Endothelial cell of umbilical vein (primary cell): ENCODE measurements at regions not wholly inside any gene's neighbourhood (a gene's known extent, or its start where the extent isn't known, plus 50 kb on each side); places are given as distances from the start of the nearest gene placed in this dataset.

Experiments used
- BruUV-seq: library from RNA; stranded (reverse); fragments of 400-500 nt; replicated peaks from 2 replicates; lab custom pipeline; 2021; lab: Mats Ljungman, UMichigan
- CTCF ChIA-PET: fragments of 300-600, 350-600 bp; sonication (Branson Sonifier 250); formaldehyde crosslinking; loops from one replicate; lab custom pipeline; 2021; ENCODE audit warnings: antibody characterized with exemption, inconsistent platforms; lab: Charles Lee
- POLR2A ChIA-PET: fragments of 300-600, 350-600 bp; sonication (Branson Sonifier 250); formaldehyde crosslinking; loops from one replicate; lab custom pipeline; 2021; ENCODE audit warnings: antibody characterized with exemption, inconsistent platforms; lab: Charles Lee
- DNase-seq: peaks from one replicate; pipeline ENCODE4 v3.0.0-alpha.2; 2011; ENCODE audit warnings: low read depth, low spot score
- FAIRE-seq: peaks from 2 replicates; lab custom pipeline; 2011; peaks lifted over from hg19 to GRCh38; lab: Jason Lieb, UNC
- H2AFZ ChIP-seq: 2 replicates; pipeline ENCODE4 v1.6.0; 2012; ENCODE audit warnings: low read depth, low read length, control low read depth, inconsistent platforms
- H3K27ac ChIP-seq: 2 replicates; pipeline ENCODE4 v1.5.1; 2011; ENCODE audit warnings: low read depth, mild to moderate bottlenecking, control low read depth, low read length, moderate library complexity; ENCODE audit not compliant: insufficient read depth
- H3K27me3 ChIP-seq, 2 experiments: 2 replicates each; pipeline versions ENCODE4 v1.6.0 to v1.6.1; 2011; ENCODE audit warnings: low read length in 2 of 2, mixed read lengths in 1 of 2; ENCODE audit not compliant: control insufficient read depth in 2 of 2, insufficient read depth in 2 of 2
- H3K36me3 ChIP-seq, 2 experiments: 2 replicates in 1 of 2; 3 replicates in 1 of 2; pipeline ENCODE4 v1.5.1; 2011; ENCODE audit warnings: low read length in 2 of 2, mild to moderate bottlenecking in 1 of 2, moderate library complexity in 1 of 2; ENCODE audit not compliant: control insufficient read depth in 2 of 2, insufficient read depth in 2 of 2; ENCODE audit errors: extremely low read depth in 1 of 2
- H3K4me1 ChIP-seq: 3 replicates; pipeline ENCODE4 v1.5.1; 2011; ENCODE audit warnings: mild to moderate bottlenecking, low read length; ENCODE audit not compliant: control insufficient read depth, insufficient read depth; ENCODE audit errors: extremely low read depth
- H3K4me2 ChIP-seq: 2 replicates; pipeline ENCODE4 v1.6.1; 2011; ENCODE audit warnings: low read length, control low read depth, mixed read lengths; ENCODE audit not compliant: insufficient read depth
- H3K4me3 ChIP-seq, 3 experiments: fragments of 200-600 bp in 1 of 3; sonication (generic), shearing (Covaris generic) in 1 of 3; replicated peaks in 1 of 3; 2 replicates each; pipeline ENCODE4 v1.5.1; 2011 to 2016; ENCODE audit warnings: control low read depth in 3 of 3, low read length in 3 of 3, mild to moderate bottlenecking in 2 of 3, inconsistent platforms in 1 of 3, low read depth in 1 of 3, moderate library complexity in 1 of 3; ENCODE audit not compliant: insufficient read depth in 1 of 3
- H3K79me2 ChIP-seq: 2 replicates; pipeline ENCODE4 v1.6.0; 2012; ENCODE audit warnings: low read length, inconsistent platforms; ENCODE audit not compliant: control insufficient read depth, insufficient read depth
- H3K9ac ChIP-seq: replicated peaks from 2 replicates; pipeline ENCODE3; 2011; ENCODE audit warnings: low read length, control low read depth; ENCODE audit not compliant: insufficient read depth; ENCODE audit errors: extremely low read depth
- H3K9me1 ChIP-seq: replicated peaks from 3 replicates; pipeline ENCODE4 v1.6.0; 2011; ENCODE audit warnings: mild to moderate bottlenecking, low read length; ENCODE audit not compliant: control insufficient read depth, insufficient read depth; ENCODE audit errors: extremely low read depth
- H3K9me3 ChIP-seq: replicated peaks from 2 replicates; pipeline ENCODE4 v1.5.1; 2012; ENCODE audit warnings: low read length, inconsistent platforms; ENCODE audit not compliant: control insufficient read depth, insufficient read depth
- H4K20me1 ChIP-seq: replicated peaks from 2 replicates; pipeline ENCODE3; 2011; ENCODE audit warnings: mild to moderate bottlenecking, low read length; ENCODE audit not compliant: control insufficient read depth, insufficient read depth; ENCODE audit errors: extremely low read depth
- EZH2 ChIP-seq: IDR thresholded peaks from 2 replicates; pipeline ENCODE4 v1.6.1; 2012; ENCODE audit warnings: borderline replicate concordance, low read depth, mild to moderate bottlenecking, moderate library complexity, low read length, inconsistent platforms; ENCODE audit not compliant: severe bottlenecking
- FOS ChIP-seq: IDR thresholded peaks from 2 replicates; pipeline ENCODE4 v1.6.1; 2011; ENCODE audit warnings: mild to moderate bottlenecking, low read length, moderate library complexity, borderline replicate concordance; ENCODE audit not compliant: insufficient read depth
- GATA2 ChIP-seq: IDR thresholded peaks from 2 replicates; pipeline ENCODE4 v1.7.0; 2011; ENCODE audit warnings: low read depth, mild to moderate bottlenecking, moderate library complexity, mixed read lengths, low read length; ENCODE audit not compliant: insufficient read length, insufficient read depth
- JUN ChIP-seq: IDR thresholded peaks from 2 replicates; pipeline ENCODE4 v1.6.1; 2011; ENCODE audit warnings: borderline replicate concordance, low read depth; ENCODE audit not compliant: insufficient read length, insufficient read depth
- MYC ChIP-seq: IDR thresholded peaks from one replicate; pipeline ENCODE4 v1.6.1; 2011; ENCODE audit warnings: mild to moderate bottlenecking, low read depth, low read length
- POLR2A ChIP-seq: IDR thresholded peaks from 2 replicates; pipeline ENCODE4 v1.6.1; 2012; ENCODE audit warnings: low read depth, mild to moderate bottlenecking, control low read depth, low read length
- POLR2AphosphoS5 ChIP-seq: IDR thresholded peaks from 2 replicates; pipeline ENCODE4 v1.6.1; 2012; ENCODE audit warnings: low read depth, mild to moderate bottlenecking, control low read depth, low read length, moderate library complexity; ENCODE audit not compliant: insufficient read depth
- dilution Hi-C: fragments of 300-500 bp; cut with MboI; formaldehyde crosslinking; loops from one replicate; pipeline ENCODE4 v1.15.0; 2019; ENCODE audit warnings: low sequenced_read_pairs; ENCODE audit not compliant: extremely low pct_ligation_motif_present
- intact Hi-C: fragments of 100-400 bp; cut with micrococcal nuclease; formaldehyde crosslinking; loops from one replicate; pipeline ENCODE4 v1.10.0; 2022
- TF ChIP-seq, protein P1 (sequence below), 2 donors: IDR thresholded peaks; 1 replicate in 1 of 2; 2 replicates in 1 of 2; pipeline ENCODE4 v1.5.1; 2011; ENCODE audit warnings: low read length in 2 of 2, mild to moderate bottlenecking in 2 of 2, moderate library complexity in 2 of 2, control low read depth in 1 of 2, inconsistent platforms in 1 of 2, low read depth in 1 of 2; ENCODE audit not compliant: insufficient read depth in 1 of 2; ENCODE audit errors: extremely low read depth in 1 of 2
- TF ChIP-seq, protein P2 (sequence below): IDR thresholded peaks from 2 replicates; pipeline ENCODE4 v1.6.1; 2011; ENCODE audit not compliant: insufficient read depth, insufficient read length

DNA sequence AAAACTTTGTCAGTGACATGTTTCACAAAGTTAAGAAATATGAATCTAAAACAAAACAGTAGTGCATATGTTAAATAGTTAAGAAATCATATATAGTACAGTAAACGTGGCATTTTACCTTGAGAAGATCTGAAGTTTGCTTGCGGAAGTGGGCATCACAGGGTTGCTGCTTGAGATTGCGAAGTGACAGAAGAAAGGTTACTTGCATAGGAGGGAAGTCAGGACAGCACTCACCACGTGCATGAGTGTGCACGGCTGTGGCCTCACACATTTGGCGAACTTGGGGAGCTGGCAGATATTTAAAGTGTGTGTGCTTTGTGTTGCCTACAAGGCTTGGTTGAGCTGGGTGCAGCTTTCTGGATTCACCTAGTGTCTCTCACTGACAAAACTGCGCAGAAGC, 431.5 kb upstream of the ARID1B start:
- Histone ChIP-seq H3K79me2 (no peaks in the 10 kb centered on the region), H3K36me3 (no peaks in the 10 kb centered on the region), H3K9me3 (no peaks in the 10 kb centered on the region), H3K9me1 (no peaks in the 10 kb centered on the region), H3K4me2 (no peak overlapping the region), H4K20me1 (no peaks in the 10 kb centered on the region), H3K27ac (no peak overlapping the region), H3K27me3 (no peaks in the 10 kb centered on the region), H3K4me1 (peaks cover 23% of the 10 kb centered on the region), H2AFZ (no peak overlapping the region), H3K4me3 (no peak overlapping the region), H3K9ac (no peak overlapping the region)
- POLR2A ChIA-PET, result no interaction called here
- dilution Hi-C loops (no loop called here), intact Hi-C loops (loop anchor here (2.0 to 5.0 kb wide), 4 partner anchors 67 to 675 kb away; partner anchors contain the start of gene ARID1B)
- DNase-seq (no peak), FAIRE-seq (no peak)
- BruUV-seq, result no TSS peak
- CTCF ChIA-PET, result interaction anchor here (0.6 kb wide), 1 partner anchor 158 kb away, joined by 3 read pairs; no protein-coding TSS in a partner anchor
- TF ChIP-seq JUN (no peak), POLR2A (no peak), GATA2 (no peak), POLR2AphosphoS5 (no peak), MYC (no peak), EZH2 (no peak), FOS (no peak)
- TF ChIP-seq, protein P1, sequence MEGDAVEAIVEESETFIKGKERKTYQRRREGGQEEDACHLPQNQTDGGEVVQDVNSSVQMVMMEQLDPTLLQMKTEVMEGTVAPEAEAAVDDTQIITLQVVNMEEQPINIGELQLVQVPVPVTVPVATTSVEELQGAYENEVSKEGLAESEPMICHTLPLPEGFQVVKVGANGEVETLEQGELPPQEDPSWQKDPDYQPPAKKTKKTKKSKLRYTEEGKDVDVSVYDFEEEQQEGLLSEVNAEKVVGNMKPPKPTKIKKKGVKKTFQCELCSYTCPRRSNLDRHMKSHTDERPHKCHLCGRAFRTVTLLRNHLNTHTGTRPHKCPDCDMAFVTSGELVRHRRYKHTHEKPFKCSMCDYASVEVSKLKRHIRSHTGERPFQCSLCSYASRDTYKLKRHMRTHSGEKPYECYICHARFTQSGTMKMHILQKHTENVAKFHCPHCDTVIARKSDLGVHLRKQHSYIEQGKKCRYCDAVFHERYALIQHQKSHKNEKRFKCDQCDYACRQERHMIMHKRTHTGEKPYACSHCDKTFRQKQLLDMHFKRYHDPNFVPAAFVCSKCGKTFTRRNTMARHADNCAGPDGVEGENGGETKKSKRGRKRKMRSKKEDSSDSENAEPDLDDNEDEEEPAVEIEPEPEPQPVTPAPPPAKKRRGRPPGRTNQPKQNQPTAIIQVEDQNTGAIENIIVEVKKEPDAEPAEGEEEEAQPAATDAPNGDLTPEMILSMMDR (IDR thresholded peaks at IDR 0.05; ENCODE audit: extremely low read depth in 1 of 2, insufficient read depth in 1 of 2, low read depth in 1 of 2, low read length in 2 of 2), result no peak
- TF ChIP-seq, protein P2, sequence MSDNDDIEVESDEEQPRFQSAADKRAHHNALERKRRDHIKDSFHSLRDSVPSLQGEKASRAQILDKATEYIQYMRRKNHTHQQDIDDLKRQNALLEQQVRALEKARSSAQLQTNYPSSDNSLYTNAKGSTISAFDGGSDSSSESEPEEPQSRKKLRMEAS, result no peak
